HCT116 (cell line): ENCODE measurements at regions not wholly inside any gene's neighbourhood (a gene's known extent, or its start where the extent isn't known, plus 50 kb on each side); places are given as distances from the start of the nearest gene placed in this dataset.

Experiments used
- ATAC-seq: fragments of 200-7000 bp; cut with Tn5 transposase; 2 replicates; pipeline ENCODE4 v1.9.1; 2020; ENCODE audit warnings: mild to moderate bottlenecking, moderate library complexity
- BruUV-seq: library from RNA; stranded (reverse); fragments of 400-500 nt; replicated peaks from 2 replicates; lab custom pipeline; 2021; lab: Mats Ljungman, UMichigan
- CTCF ChIA-PET: fragments of 300-600 bp; sonication (Branson Sonifier 250); formaldehyde crosslinking; loops from one replicate; lab custom pipeline; 2021; ENCODE audit warnings: antibody characterized with exemption; lab: Charles Lee
- POLR2A ChIA-PET: fragments of 300-600, 350-600 bp; sonication (Branson Sonifier 250); formaldehyde crosslinking; loops from one replicate; lab custom pipeline; 2021; ENCODE audit warnings: antibody characterized with exemption; lab: Charles Lee
- RAD21 ChIA-PET, 2 experiments: fragments of 300-600 bp; sonication (Branson Sonifier 250); formaldehyde crosslinking; loops; one replicate each; lab custom pipeline; 2023; ENCODE audit warnings: low total read pairs in 2 of 2; ENCODE audit not compliant: uncharacterized antibody in 2 of 2, unreplicated experiment in 2 of 2, low non-redundant PET in 1 of 2; lab: Charles Lee
- DNase-seq: peaks from one replicate; pipeline ENCODE4 v3.0.0-alpha.2; 2010; ENCODE audit warnings: low read depth, low spot score
- H2AFZ ChIP-seq: fragments of 200-600 bp; shearing (Covaris generic), sonication (generic); 2 replicates; pipeline ENCODE4 v1.6.1; 2017; ENCODE audit warnings: low read depth, mixed run types, mixed read lengths, antibody characterized with exemption, low read length; ENCODE audit not compliant: poor library complexity, severe bottlenecking
- H3K27ac ChIP-seq: 2 replicates; pipeline ENCODE4 v1.5.1; 2012; ENCODE audit warnings: low read depth, low read length
- H3K27me3 ChIP-seq: fragments of 200-600 bp; sonication (generic); 2 replicates; pipeline ENCODE4 v1.6.1; 2016; ENCODE audit warnings: mixed run types, low read length, mixed read lengths; ENCODE audit not compliant: insufficient read depth
- H3K36me3 ChIP-seq, 2 experiments: fragments of 200-500 bp in 1 of 2; fragments of 200-600 bp in 1 of 2; sonication (Bioruptor generic) in 1 of 2; sonication (generic) in 1 of 2; 2 replicates each; pipeline versions ENCODE4 v1.5.1 to v1.6.1; 2014 to 2016; ENCODE audit warnings: low read length in 2 of 2, inconsistent platforms in 1 of 2, mixed read lengths in 1 of 2, mixed run types in 1 of 2; ENCODE audit not compliant: insufficient read depth in 2 of 2, control insufficient read depth in 1 of 2
- H3K4me1 ChIP-seq, 2 experiments: fragments of 200-600 bp in 1 of 2; sonication (generic) in 1 of 2; 2 replicates each; pipeline versions ENCODE4 v1.5.1 to v1.6.1; 2012 to 2017; ENCODE audit warnings: low read length in 2 of 2, inconsistent platforms in 1 of 2, mild to moderate bottlenecking in 1 of 2, mixed read lengths in 1 of 2, mixed run types in 1 of 2, moderate library complexity in 1 of 2; ENCODE audit not compliant: insufficient read depth in 2 of 2, control insufficient read depth in 1 of 2
- H3K4me2 ChIP-seq: fragments of 200-600 bp; sonication (generic); 2 replicates; pipeline ENCODE4 v1.6.1; 2017; ENCODE audit warnings: mixed run types, low read length, mixed read lengths
- H3K4me3 ChIP-seq, 2 experiments: fragments of 200-600 bp in 1 of 2; sonication (generic) in 1 of 2; replicated peaks in 1 of 2; 2 replicates each; pipeline ENCODE4 v1.5.1; 2011 to 2016; ENCODE audit warnings: low read length in 2 of 2, control low read depth in 1 of 2, low read depth in 1 of 2, mild to moderate bottlenecking in 1 of 2, mixed read lengths in 1 of 2, mixed run types in 1 of 2
- H3K79me2 ChIP-seq: fragments of 200-600 bp; sonication (generic); 2 replicates; pipeline ENCODE4 v1.6.1; 2017; ENCODE audit warnings: mild to moderate bottlenecking, mixed run types, low read length, moderate library complexity, mixed read lengths; ENCODE audit not compliant: insufficient read depth
- H3K9ac ChIP-seq: fragments of 200-600 bp; sonication (generic); 2 replicates; pipeline ENCODE4 v1.6.1; 2016; ENCODE audit warnings: low read length, mixed read lengths
- H3K9me2 ChIP-seq: fragments of 200-600 bp; sonication (generic), shearing (Covaris generic); 2 replicates; pipeline ENCODE4 v1.6.1; 2017; ENCODE audit warnings: mixed run types, mild to moderate bottlenecking, moderate library complexity; ENCODE audit not compliant: insufficient read depth
- H3K9me3 ChIP-seq, 2 experiments: fragments of 200-500 bp in 1 of 2; fragments of 200-600 bp in 1 of 2; sonication (Bioruptor generic) in 1 of 2; sonication (generic) in 1 of 2; 2 replicates each; pipeline ENCODE4 v1.6.1; 2014 to 2017; ENCODE audit warnings: low read length in 2 of 2, mixed read lengths in 2 of 2, inconsistent platforms in 1 of 2, low read depth in 1 of 2, mild to moderate bottlenecking in 1 of 2, mixed run types in 1 of 2, moderate library complexity in 1 of 2; ENCODE audit not compliant: control insufficient read depth in 1 of 2, insufficient read depth in 1 of 2
- H4K20me1 ChIP-seq: fragments of 200-600 bp; sonication (generic), shearing (Covaris generic); 2 replicates; pipeline ENCODE4 v1.6.1; 2017; ENCODE audit warnings: mixed run types, mild to moderate bottlenecking, moderate library complexity; ENCODE audit not compliant: insufficient read depth
- ATF3 ChIP-seq: IDR thresholded peaks from 2 replicates; pipeline ENCODE4 v1.6.1; 2012
- CBX3 ChIP-seq: IDR thresholded peaks from 2 replicates; pipeline ENCODE4 v1.6.1; 2012; ENCODE audit warnings: low read depth
- CEBPB ChIP-seq: IDR thresholded peaks from 2 replicates; pipeline ENCODE4 v1.6.1; 2012; ENCODE audit warnings: low read depth
- CTCF ChIP-seq, 3 experiments: fragments of 200-600 bp in 1 of 3; sonication (generic) in 1 of 3; IDR thresholded peaks in 2 of 3; conservative IDR thresholded peaks in 1 of 3; 2 replicates each; pipeline ENCODE4 v1.5.1; 2012 to 2017; ENCODE audit warnings: low read depth in 2 of 3, low read length in 2 of 3, antibody characterized with exemption in 1 of 3, borderline replicate concordance in 1 of 3, control low read depth in 1 of 3, mild to moderate bottlenecking in 1 of 3, mixed read lengths in 1 of 3, mixed run types in 1 of 3, moderate library complexity in 1 of 3; ENCODE audit not compliant: insufficient read depth in 1 of 3
- EGR1 ChIP-seq: IDR thresholded peaks from 2 replicates; pipeline ENCODE4 v1.6.1; 2012; ENCODE audit warnings: low read depth
- ELF1 ChIP-seq: IDR thresholded peaks from 2 replicates; pipeline ENCODE4 v1.6.1; 2012; ENCODE audit warnings: low read depth, borderline replicate concordance
- EZH2 ChIP-seq: fragments of 200-600 bp; sonication (generic); IDR thresholded peaks from 2 replicates; pipeline ENCODE4 v1.6.1; 2017; ENCODE audit warnings: antibody characterized with exemption, mixed run types
- EZH2phosphoT487 ChIP-seq: fragments of 200-600 bp; IDR thresholded peaks from 2 replicates; pipeline ENCODE4 v1.6.1; 2018; ENCODE audit warnings: antibody characterized with exemption, borderline replicate concordance
- JUND ChIP-seq: IDR thresholded peaks from 2 replicates; pipeline ENCODE4 v1.6.1; 2012
- MAX ChIP-seq: IDR thresholded peaks from 2 replicates; pipeline ENCODE4 v1.6.1; 2012
- POLR2AphosphoS5 ChIP-seq: IDR thresholded peaks from 2 replicates; pipeline ENCODE4 v1.6.1; 2011; ENCODE audit warnings: mild to moderate bottlenecking, low read depth, low read length, moderate library complexity
- REST ChIP-seq: IDR thresholded peaks from 2 replicates; pipeline ENCODE4 v1.6.1; 2012; ENCODE audit warnings: low read depth
- TCF7L2 ChIP-seq: IDR thresholded peaks from 2 replicates; pipeline ENCODE4 v1.7.0; 2011; ENCODE audit warnings: borderline replicate concordance, inconsistent platforms; ENCODE audit not compliant: insufficient read depth, insufficient read length; ENCODE audit errors: extremely low read depth
- ZNF274 ChIP-seq: fragments of 200-500 bp; sonication (Bioruptor generic); IDR thresholded peaks from 2 replicates; pipeline ENCODE4 v1.6.1; 2014; ENCODE audit warnings: mild to moderate bottlenecking, low read depth, low read length, inconsistent platforms
- intact Hi-C: fragments of 100-400 bp; cut with micrococcal nuclease; formaldehyde crosslinking; loops from 2 replicates; pipeline ENCODE4 v1.10.0; 2022

GRCh38 chr2:190819840-190820301 is 60.8 kb upstream of the GLS start:
- H3K4me1 ChIP-seq: no peaks in the 10 kb centered on the region
- H3K9me2 ChIP-seq: no peaks in the 10 kb centered on the region
- no peaks in the 10 kb centered on the region for H3K36me3 ChIP-seq
- no peaks in the 10 kb centered on the region for H3K27me3 ChIP-seq
- H3K27ac ChIP-seq: no peak overlapping the region
- no peaks in the 10 kb centered on the region for H4K20me1 ChIP-seq
- ChIA-PET RAD21 (no interaction called here), POLR2A (no interaction called here), CTCF (no interaction called here)
- H3K4me3 ChIP-seq: no peak overlapping the region
- H3K4me2 ChIP-seq: no peak overlapping the region
- no peak overlapping the region for H3K9ac ChIP-seq
- H3K79me2 ChIP-seq: no peaks in the 10 kb centered on the region
- no peak overlapping the region for H2AFZ ChIP-seq
- ATAC-seq (no peak), DNase-seq (no peak)
- no TSS peak for BruUV-seq
- TF ChIP-seq POLR2AphosphoS5 (no peak), EZH2 (no peak), ELF1 (no peak), MAX (no peak), CTCF (IDR thresholded peaks at IDR 0.05 in 2 of 3, conservative IDR thresholded peaks at IDR 0.05 in 1 of 3; ENCODE audit: borderline replicate concordance in 1 of 3, insufficient read depth in 1 of 3, low read depth in 2 of 3, low read length in 2 of 3) (no peak), ATF3 (no peak), CBX3 (no peak), EZH2phosphoT487 (no peak), CEBPB (no peak), REST (no peak), EGR1 (no peak), TCF7L2 (no peak), JUND (no peak), ZNF274 (no peak)
- H3K9me3 ChIP-seq: no peaks in the 10 kb centered on the region
- intact Hi-C loops: no loop called here
